GM12878 (cell line): ENCODE measurements at regions not wholly inside any gene's neighbourhood (a gene's known extent, or its start where the extent isn't known, plus 50 kb on each side); places are given as distances from the start of the nearest gene placed in this dataset.

Experiments used
- ATAC-seq: fragments of 200-7000 bp; cut with Tn5 transposase; 3 replicates; pipeline ENCODE4 v1.9.1; 2020; ENCODE audit warnings: mild to moderate bottlenecking, moderate library complexity
- BruUV-seq: library from RNA; stranded (reverse); fragments of 400-500 nt; replicated peaks from 2 replicates; lab custom pipeline; 2021; lab: Mats Ljungman, UMichigan
- CTCF ChIA-PET: fragments of 300-600 bp; sonication (Branson Sonifier 250); formaldehyde crosslinking; extraction: SDS; loops from one replicate; lab custom pipeline; 2021; ENCODE audit warnings: inconsistent platforms; lab: Yijun Ruan, JAX
- POLR2A ChIA-PET: fragments of 350-600 bp; formaldehyde crosslinking; extraction: SDS; loops from one replicate; lab custom pipeline; 2021; ENCODE audit warnings: inconsistent platforms; lab: Charles Lee
- RAD21 ChIA-PET: fragments of 300-600 bp; sonication (Branson Sonifier 250); formaldehyde crosslinking; loops from one replicate; lab custom pipeline; 2023; ENCODE audit warnings: antibody characterized with exemption; ENCODE audit not compliant: unreplicated experiment; lab: Charles Lee
- SMC1A ChIA-PET: fragments of 300-600 bp; sonication (Branson Sonifier 250); formaldehyde crosslinking; loops from one replicate; lab custom pipeline; 2023; ENCODE audit not compliant: unreplicated experiment, uncharacterized antibody; lab: Charles Lee
- DNase-seq: peaks from one replicate; pipeline ENCODE4 v3.0.0-alpha.2; 2011; ENCODE audit warnings: low read depth, low spot score
- FAIRE-seq: peaks from 3 replicates; lab custom pipeline; 2011; peaks lifted over from hg19 to GRCh38; lab: Jason Lieb, UNC
- H2AFZ ChIP-seq: 2 replicates; pipeline ENCODE4 v1.6.0; 2011; ENCODE audit warnings: low read depth, low read length, control low read depth; ENCODE audit not compliant: control insufficient read depth
- H3K27ac ChIP-seq: 2 replicates; pipeline ENCODE4 v1.5.1; 2011; ENCODE audit warnings: control low read depth; ENCODE audit not compliant: control insufficient read depth, insufficient read depth
- H3K27me3 ChIP-seq, 2 experiments: replicated peaks in 1 of 2; 2 replicates each; pipeline versions ENCODE4 v1.6.0 to v1.6.1; 2011; ENCODE audit warnings: low read length in 1 of 2; ENCODE audit not compliant: control insufficient read depth in 2 of 2, insufficient read depth in 2 of 2
- H3K36me3 ChIP-seq, 2 experiments: 2 replicates each; pipeline ENCODE4 v1.5.1; 2011; ENCODE audit warnings: low read length in 1 of 2; ENCODE audit not compliant: control insufficient read depth in 2 of 2, insufficient read depth in 2 of 2
- H3K4me1 ChIP-seq: 2 replicates; pipeline ENCODE4 v1.6.1; 2011; ENCODE audit warnings: mild to moderate bottlenecking, low read length, moderate library complexity, mixed read lengths; ENCODE audit not compliant: control insufficient read depth, insufficient read depth
- H3K4me2 ChIP-seq: 2 replicates; pipeline ENCODE4 v1.6.0; 2011; ENCODE audit warnings: control low read depth; ENCODE audit not compliant: control insufficient read depth, insufficient read depth
- H3K4me3 ChIP-seq: fragments of 200-600 bp; sonication (generic); 2 replicates; pipeline ENCODE4 v1.5.1; 2016
- H3K79me2 ChIP-seq: 2 replicates; pipeline ENCODE4 v1.6.0; 2011; ENCODE audit warnings: low read length; ENCODE audit not compliant: control insufficient read depth, insufficient read depth
- H3K9ac ChIP-seq: 2 replicates; pipeline ENCODE4 v1.8.0; 2011; ENCODE audit warnings: low read length, control low read depth, mixed read lengths; ENCODE audit not compliant: control insufficient read depth, insufficient read depth
- H3K9me3 ChIP-seq: replicated peaks from 3 replicates; pipeline ENCODE4 v1.5.1; 2011; ENCODE audit warnings: mild to moderate bottlenecking, low read length; ENCODE audit not compliant: control insufficient read depth, insufficient read depth
- H4K20me1 ChIP-seq: 2 replicates; pipeline ENCODE4 v1.6.0; 2011; ENCODE audit not compliant: control insufficient read depth, insufficient read depth
- FOXM1 ChIP-seq: IDR thresholded peaks from 2 replicates; pipeline ENCODE4 v1.6.1; 2012; ENCODE audit warnings: low read depth, mild to moderate bottlenecking, inconsistent platforms, low read length, moderate library complexity
- POLR2AphosphoS2 ChIP-seq: IDR thresholded peaks from 2 replicates; pipeline ENCODE4 v1.6.1; 2011; ENCODE audit warnings: low read depth, mild to moderate bottlenecking, low read length, improper control_type of control experiment, moderate library complexity
- WGBS: methylation state at CpG from one replicate; pipeline ENCODE4 v1.1.6; 2016; ENCODE audit warnings: low lambda C conversion rate; ENCODE audit not compliant: insufficient replicate concordance, insufficient coverage; ENCODE audit errors: missing lambda C conversion rate; 5-methylcytosine and 5-hydroxymethylcytosine counted together
- in situ Hi-C: fragments of 300-500 bp; cut with MboI; formaldehyde crosslinking; loops from 9 replicates; pipeline ENCODE4 v1.14.3; 2018; ENCODE audit warnings: mixed read lengths
- intact Hi-C: fragments of 100-400 bp; cut with micrococcal nuclease; formaldehyde crosslinking; loops from one replicate; pipeline ENCODE4 v1.14.2; 2022; ENCODE audit not compliant: unreplicated experiment
- TF ChIP-seq, protein P1 (sequence below): IDR thresholded peaks from 2 replicates; pipeline ENCODE4 v1.6.1; 2012; ENCODE audit warnings: improper control_type of control experiment, low read depth, low read length; ENCODE audit not compliant: insufficient replicate concordance

DNA sequence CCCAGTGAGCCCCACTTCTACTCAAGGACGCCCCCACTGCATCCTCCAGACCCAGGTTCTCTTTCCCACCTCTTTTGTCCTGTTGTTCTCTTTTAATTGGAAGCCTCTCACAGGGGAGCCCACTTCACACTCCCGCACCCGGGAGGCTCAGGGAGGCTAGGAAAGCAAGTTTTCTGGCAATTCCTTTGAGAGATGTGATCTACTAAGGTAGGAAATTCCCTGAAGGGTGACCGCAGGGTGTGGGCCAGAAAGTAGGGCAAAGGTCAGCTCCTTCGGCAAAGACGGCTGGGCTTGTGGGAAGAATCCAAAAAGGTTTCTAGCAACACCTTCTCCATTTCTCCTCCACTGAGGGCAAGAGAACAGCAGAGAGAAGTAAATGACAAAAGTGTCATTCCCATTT lies 98.1 kb upstream of the PTPN1 start (continued):
- TF ChIP-seq, protein P1, sequence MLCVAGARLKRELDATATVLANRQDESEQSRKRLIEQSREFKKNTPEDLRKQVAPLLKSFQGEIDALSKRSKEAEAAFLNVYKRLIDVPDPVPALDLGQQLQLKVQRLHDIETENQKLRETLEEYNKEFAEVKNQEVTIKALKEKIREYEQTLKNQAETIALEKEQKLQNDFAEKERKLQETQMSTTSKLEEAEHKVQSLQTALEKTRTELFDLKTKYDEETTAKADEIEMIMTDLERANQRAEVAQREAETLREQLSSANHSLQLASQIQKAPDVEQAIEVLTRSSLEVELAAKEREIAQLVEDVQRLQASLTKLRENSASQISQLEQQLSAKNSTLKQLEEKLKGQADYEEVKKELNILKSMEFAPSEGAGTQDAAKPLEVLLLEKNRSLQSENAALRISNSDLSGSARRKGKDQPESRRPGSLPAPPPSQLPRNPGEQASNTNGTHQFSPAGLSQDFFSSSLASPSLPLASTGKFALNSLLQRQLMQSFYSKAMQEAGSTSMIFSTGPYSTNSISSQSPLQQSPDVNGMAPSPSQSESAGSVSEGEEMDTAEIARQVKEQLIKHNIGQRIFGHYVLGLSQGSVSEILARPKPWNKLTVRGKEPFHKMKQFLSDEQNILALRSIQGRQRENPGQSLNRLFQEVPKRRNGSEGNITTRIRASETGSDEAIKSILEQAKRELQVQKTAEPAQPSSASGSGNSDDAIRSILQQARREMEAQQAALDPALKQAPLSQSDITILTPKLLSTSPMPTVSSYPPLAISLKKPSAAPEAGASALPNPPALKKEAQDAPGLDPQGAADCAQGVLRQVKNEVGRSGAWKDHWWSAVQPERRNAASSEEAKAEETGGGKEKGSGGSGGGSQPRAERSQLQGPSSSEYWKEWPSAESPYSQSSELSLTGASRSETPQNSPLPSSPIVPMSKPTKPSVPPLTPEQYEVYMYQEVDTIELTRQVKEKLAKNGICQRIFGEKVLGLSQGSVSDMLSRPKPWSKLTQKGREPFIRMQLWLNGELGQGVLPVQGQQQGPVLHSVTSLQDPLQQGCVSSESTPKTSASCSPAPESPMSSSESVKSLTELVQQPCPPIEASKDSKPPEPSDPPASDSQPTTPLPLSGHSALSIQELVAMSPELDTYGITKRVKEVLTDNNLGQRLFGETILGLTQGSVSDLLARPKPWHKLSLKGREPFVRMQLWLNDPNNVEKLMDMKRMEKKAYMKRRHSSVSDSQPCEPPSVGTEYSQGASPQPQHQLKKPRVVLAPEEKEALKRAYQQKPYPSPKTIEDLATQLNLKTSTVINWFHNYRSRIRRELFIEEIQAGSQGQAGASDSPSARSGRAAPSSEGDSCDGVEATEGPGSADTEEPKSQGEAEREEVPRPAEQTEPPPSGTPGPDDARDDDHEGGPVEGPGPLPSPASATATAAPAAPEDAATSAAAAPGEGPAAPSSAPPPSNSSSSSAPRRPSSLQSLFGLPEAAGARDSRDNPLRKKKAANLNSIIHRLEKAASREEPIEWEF, result no peak

DNA sequence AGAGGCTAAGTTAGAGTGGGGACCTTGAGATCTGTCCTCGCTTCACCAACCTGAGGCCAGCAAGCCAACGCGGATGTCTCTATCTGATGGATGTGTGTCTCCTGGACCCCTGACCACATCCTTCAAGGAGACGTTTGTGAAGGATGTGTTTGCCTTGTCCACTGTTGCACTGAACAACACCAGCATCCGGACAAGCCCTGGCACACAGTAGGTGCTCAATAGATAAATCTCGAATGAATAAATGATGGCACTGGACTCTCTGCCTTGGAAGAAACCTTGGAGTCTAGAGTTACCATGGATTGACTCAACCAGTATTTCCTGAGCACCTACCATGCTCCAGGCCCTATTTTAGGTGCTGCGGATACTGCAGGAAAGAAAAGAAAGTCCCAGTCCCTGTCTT lies 97.7 kb upstream of the PTPN1 start:
- intact Hi-C loops, result no loop called here
- Histone ChIP-seq H3K79me2 (no peaks in the 10 kb centered on the region), H2AFZ (no peak overlapping the region), H3K27me3 (no peaks in the 10 kb centered on the region; a peak in 2 of 4 replicates), H3K4me1 (no peaks in the 10 kb centered on the region), H3K9me3 (no peaks in the 10 kb centered on the region; the same call in 2 of the 3 replicates), H3K27ac (no peak overlapping the region)
- ChIA-PET SMC1A (interaction anchor here (1.5 kb wide), 1 partner anchor 17 kb away, joined by 4 read pairs; no protein-coding TSS in a partner anchor), POLR2A (no interaction called here), CTCF (no interaction called here), RAD21 (no interaction called here)
- DNase-seq (no peak), ATAC-seq (no peak), FAIRE-seq (no peak)
- TF ChIP-seq POLR2AphosphoS2, result no peak
- TF ChIP-seq FOXM1, result no peak
- TF ChIP-seq, all 136 proteins: peak for 0
- no TSS peak for BruUV-seq
- Histone ChIP-seq H4K20me1 (no peaks in the 10 kb centered on the region), H3K9ac (no peak overlapping the region), H3K4me2 (no peak overlapping the region), H3K36me3 (no peaks in the 10 kb centered on the region), H3K4me3 (no peak overlapping the region)
- in situ Hi-C loops, result no loop called here
- WGBS, result 63% methylated on average over 7 of the region's 7 CpGs
